Breast epithelium (tissue), 4 donors: ENCODE measurements at regions not wholly inside any gene's neighbourhood (a gene's known extent, or its start where the extent isn't known, plus 50 kb on each side); places are given as distances from the start of the nearest gene placed in this dataset.

Experiments
- DNase-seq, 2 donors: peaks; one replicate each; pipeline ENCODE4 v3.0.0-alpha.2; 2019; ENCODE audit warnings: low spot score in 2 of 2
- H3K27ac ChIP-seq, 2 donors: fragments of 200-600 bp; sonication (generic) in 1 of 2; one replicate each; pipeline ENCODE4 v1.5.1; 2016 to 2019; ENCODE audit warnings: mild to moderate bottlenecking in 1 of 2
- H3K27me3 ChIP-seq, 2 donors: fragments of 200-600 bp; sonication (generic) in 1 of 2; one replicate each; pipeline versions ENCODE4 v1.5.1 to v1.6.0; 2017 to 2019; ENCODE audit warnings: control low read depth in 1 of 2, mild to moderate bottlenecking in 1 of 2
- H3K36me3 ChIP-seq: fragments of 200-600 bp; one replicate; pipeline ENCODE4 v1.5.1; 2019
- H3K4me1 ChIP-seq, 2 donors: fragments of 200-600 bp; sonication (generic); one replicate each; pipeline ENCODE4 v1.5.1; 2016 to 2019; ENCODE audit warnings: control low read depth in 1 of 2
- H3K4me3 ChIP-seq, 3 donors: fragments of 200-600 bp; sonication (generic); 1 replicate in 2 of 3; 2 replicates in 1 of 3; pipeline ENCODE4 v1.5.1; 2016 to 2019; ENCODE audit warnings: mild to moderate bottlenecking in 3 of 3, moderate library complexity in 2 of 3
- H3K9me3 ChIP-seq, 2 donors: fragments of 200-600 bp; sonication (generic) in 1 of 2; one replicate each; pipeline ENCODE4 v1.5.1; 2016 to 2019; ENCODE audit warnings: control low read depth in 1 of 2
- CTCF ChIP-seq, 3 donors: fragments of 450-650 bp; IDR thresholded peaks; one replicate each; pipeline ENCODE4 v1.5.1; 2016 to 2017; ENCODE audit warnings: antibody characterized with exemption in 3 of 3, mild to moderate bottlenecking in 3 of 3, moderate library complexity in 3 of 3
- POLR2A ChIP-seq: fragments of 450-650 bp; IDR thresholded peaks from one replicate; pipeline ENCODE4 v1.6.1; 2016; ENCODE audit warnings: antibody characterized with exemption, mild to moderate bottlenecking, moderate library complexity
- POLR2AphosphoS5 ChIP-seq, 3 donors: sonication (generic); formaldehyde crosslinking; IDR thresholded peaks; one replicate each; pipeline ENCODE4 v1.6.1; 2017; ENCODE audit warnings: antibody characterized with exemption in 3 of 3
- intact Hi-C: fragments of 100-400 bp; cut with DNase I; formaldehyde crosslinking; loops from one replicate; pipeline ENCODE4 v1.15.1; 2023; ENCODE audit warnings: low total_unique reads

- Histone ChIP-seq H3K36me3 (no peaks in the 10 kb centered on the region), H3K4me1 (no peaks in the 10 kb centered on the region), H3K27me3 (no peaks in the 10 kb centered on the region), H3K27ac (no peak overlapping the region), H3K9me3 (peaks cover 0 to 3% of the 10 kb centered on the region in 2 donors), H3K4me3 (no peak overlapping the region)
- intact Hi-C loops: no loop called here
- TF ChIP-seq POLR2A (no peak), CTCF (IDR thresholded peaks at IDR 0.05) (no peak), POLR2AphosphoS5 (IDR thresholded peaks at IDR 0.05) (no peak)
- DNase-seq: no peak
These were observed 99.9 kb upstream of the NFIB start for GRCh38 chr9:14413812-14414211.

GRCh38 chr9:14412775-14413174 lies 98.8 kb upstream of the NFIB start:
- intact Hi-C loops: no loop called here
- Histone ChIP-seq H3K4me3 (no peak overlapping the region), H3K4me1 (no peaks in the 10 kb centered on the region), H3K27ac (no peak overlapping the region), H3K9me3 (peaks cover 0 to 3% of the 10 kb centered on the region in 2 donors), H3K36me3 (no peaks in the 10 kb centered on the region), H3K27me3 (no peaks in the 10 kb centered on the region)
- DNase-seq: no peak
- TF ChIP-seq POLR2A: no peak
- no peak for TF ChIP-seq CTCF (IDR thresholded peaks at IDR 0.05)
- no peak for TF ChIP-seq POLR2AphosphoS5 (IDR thresholded peaks at IDR 0.05)

- Histone ChIP-seq H3K4me1 (no peaks in the 10 kb centered on the region), H3K27ac (no peak overlapping the region), H3K36me3 (no peaks in the 10 kb centered on the region), H3K9me3 (no peaks in the 10 kb centered on the region), H3K27me3 (no peaks in the 10 kb centered on the region), H3K4me3 (no peak overlapping the region)
- no peak for DNase-seq
- no peak for TF ChIP-seq POLR2A
- TF ChIP-seq CTCF (IDR thresholded peaks at IDR 0.05): no peak
- TF ChIP-seq POLR2AphosphoS5 (IDR thresholded peaks at IDR 0.05): no peak
- intact Hi-C loops: no loop called here
These were observed 92.5 kb upstream of the NFIB start for GRCh38 chr9:14406463-14406862.

GRCh38 chr9:14405176-14405706 lies 91.3 kb upstream of the NFIB start:
- Histone ChIP-seq H3K4me3 (no peak overlapping the region), H3K4me1 (no peaks in the 10 kb centered on the region), H3K27ac (no peak overlapping the region), H3K27me3 (no peaks in the 10 kb centered on the region), H3K9me3 (no peaks in the 10 kb centered on the region), H3K36me3 (no peaks in the 10 kb centered on the region)
- intact Hi-C loops: no loop called here
- DNase-seq: no peak
- no peak for TF ChIP-seq POLR2A
- no peak for TF ChIP-seq POLR2AphosphoS5 (IDR thresholded peaks at IDR 0.05)
- TF ChIP-seq CTCF (IDR thresholded peaks at IDR 0.05): no peak

GRCh38 chr9:14403081-14403480 lies 89.1 kb upstream of the NFIB start:
- H3K9me3 ChIP-seq: no peaks in the 10 kb centered on the region

More at GRCh38 chr9:14403081-14403480, 89.1 kb upstream of the NFIB start:
- Histone ChIP-seq H3K27ac (no peak overlapping the region), H3K27me3 (no peaks in the 10 kb centered on the region), H3K4me1 (no peaks in the 10 kb centered on the region), H3K36me3 (no peaks in the 10 kb centered on the region), H3K4me3 (no peak overlapping the region)
- intact Hi-C loops: no loop called here
- TF ChIP-seq CTCF (IDR thresholded peaks at IDR 0.05) (no peak), POLR2A (no peak), POLR2AphosphoS5 (IDR thresholded peaks at IDR 0.05) (no peak)
- DNase-seq: no peak
